Vagina (tissue), 2 donors: ENCODE measurements at regions not wholly inside any gene's neighbourhood (a gene's known extent, or its start where the extent isn't known, plus 50 kb on each side); places are given as distances from the start of the nearest gene placed in this dataset.

Experiments used
- DNase-seq, 2 donors: peaks; one replicate each; pipeline ENCODE4 v3.0.0-alpha.2; 2017; ENCODE audit errors: extremely low spot score in 2 of 2
- H3K27ac ChIP-seq: fragments of 200-600 bp; sonication (generic); one replicate; pipeline ENCODE4 v1.5.1; 2019
- H3K27me3 ChIP-seq: fragments of 200-600 bp; sonication (generic); one replicate; pipeline ENCODE4 v1.5.1; 2019
- H3K36me3 ChIP-seq, 2 donors: fragments of 200-600 bp; sonication (generic); one replicate each; pipeline ENCODE4 v1.5.1; 2017 to 2019
- H3K4me1 ChIP-seq: fragments of 200-600 bp; sonication (generic); one replicate; pipeline ENCODE4 v1.5.1; 2019
- H3K4me3 ChIP-seq, 2 donors: fragments of 200-600 bp; sonication (generic); 1 replicate in 1 of 2; 2 replicates in 1 of 2; pipeline ENCODE4 v1.5.1; 2016 to 2019
- H3K9me3 ChIP-seq: fragments of 200-600 bp; sonication (generic); one replicate; pipeline ENCODE4 v1.5.1; 2019
- POLR2A ChIP-seq, 2 donors: fragments of 450-650 bp; IDR thresholded peaks; one replicate each; pipeline ENCODE4 v1.6.1; 2017; ENCODE audit warnings: antibody characterized with exemption in 2 of 2, mild to moderate bottlenecking in 2 of 2, moderate library complexity in 2 of 2
- POLR2AphosphoS5 ChIP-seq, 2 donors: sonication (generic); formaldehyde crosslinking; IDR thresholded peaks; one replicate each; pipeline ENCODE4 v1.9.0; 2017; ENCODE audit warnings: antibody characterized with exemption in 2 of 2, mild to moderate bottlenecking in 2 of 2, low read depth in 1 of 2; ENCODE audit not compliant: insufficient read depth in 1 of 2
- intact Hi-C: fragments of 100-400 bp; cut with DNase I; formaldehyde crosslinking; loops from one replicate; pipeline ENCODE4 v1.15.1; 2023
- TF ChIP-seq, protein P1 (sequence below), 3 experiments: fragments of 450-650 bp in 2 of 3; fragments of 200-600 bp in 1 of 3; sonication (generic) in 1 of 3; IDR thresholded peaks; one replicate each; pipeline ENCODE4 v1.5.1; 2017 to 2019; ENCODE audit warnings: antibody characterized with exemption in 3 of 3, mild to moderate bottlenecking in 2 of 3, moderate library complexity in 2 of 3

DNA sequence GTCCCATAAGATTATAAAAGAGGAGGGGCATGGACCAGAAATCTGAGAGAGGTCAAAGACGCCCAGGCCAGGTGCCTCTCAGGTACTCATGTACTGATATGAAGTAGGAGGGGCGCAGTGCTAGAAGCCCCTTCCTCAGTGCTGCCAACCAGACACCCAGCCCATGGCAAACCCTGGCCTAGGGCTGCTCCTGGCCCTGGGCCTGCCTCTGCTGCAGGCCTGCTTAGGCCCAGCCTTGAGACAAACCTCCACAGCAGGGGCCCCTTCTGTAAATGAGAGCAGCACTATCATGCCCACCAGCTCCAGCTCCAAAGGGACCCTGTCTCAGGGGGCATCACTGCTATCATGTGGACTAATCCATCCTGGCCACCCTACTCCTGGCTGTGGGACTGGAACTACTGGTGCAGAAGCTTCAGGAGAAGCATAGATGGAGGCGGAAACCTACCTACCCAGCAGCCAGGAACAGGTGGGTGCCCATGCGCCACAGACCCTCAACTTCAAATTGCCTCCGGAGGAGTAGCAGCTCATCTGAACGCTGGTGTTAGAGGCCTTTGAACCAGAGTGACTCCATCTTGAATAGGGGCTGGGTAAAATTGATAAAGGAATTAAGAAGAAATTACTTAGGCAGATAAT is 72.4 kb upstream of the LGSN start:
- no peak for TF ChIP-seq POLR2A (IDR thresholded peaks at IDR 0.05)
- no peak for TF ChIP-seq POLR2AphosphoS5 (IDR thresholded peaks at IDR 0.05; ENCODE audit: insufficient read depth in 1 of 2, low read depth in 1 of 2)
- TF ChIP-seq, protein P1, sequence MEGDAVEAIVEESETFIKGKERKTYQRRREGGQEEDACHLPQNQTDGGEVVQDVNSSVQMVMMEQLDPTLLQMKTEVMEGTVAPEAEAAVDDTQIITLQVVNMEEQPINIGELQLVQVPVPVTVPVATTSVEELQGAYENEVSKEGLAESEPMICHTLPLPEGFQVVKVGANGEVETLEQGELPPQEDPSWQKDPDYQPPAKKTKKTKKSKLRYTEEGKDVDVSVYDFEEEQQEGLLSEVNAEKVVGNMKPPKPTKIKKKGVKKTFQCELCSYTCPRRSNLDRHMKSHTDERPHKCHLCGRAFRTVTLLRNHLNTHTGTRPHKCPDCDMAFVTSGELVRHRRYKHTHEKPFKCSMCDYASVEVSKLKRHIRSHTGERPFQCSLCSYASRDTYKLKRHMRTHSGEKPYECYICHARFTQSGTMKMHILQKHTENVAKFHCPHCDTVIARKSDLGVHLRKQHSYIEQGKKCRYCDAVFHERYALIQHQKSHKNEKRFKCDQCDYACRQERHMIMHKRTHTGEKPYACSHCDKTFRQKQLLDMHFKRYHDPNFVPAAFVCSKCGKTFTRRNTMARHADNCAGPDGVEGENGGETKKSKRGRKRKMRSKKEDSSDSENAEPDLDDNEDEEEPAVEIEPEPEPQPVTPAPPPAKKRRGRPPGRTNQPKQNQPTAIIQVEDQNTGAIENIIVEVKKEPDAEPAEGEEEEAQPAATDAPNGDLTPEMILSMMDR (IDR thresholded peaks at IDR 0.05): no peak
- no peak for DNase-seq
- intact Hi-C loops: no loop called here
- Histone ChIP-seq H3K36me3 (no peaks in the 10 kb centered on the region), H3K4me1 (no peaks in the 10 kb centered on the region), H3K27me3 (no peaks in the 10 kb centered on the region), H3K4me3 (no peak overlapping the region), H3K27ac (no peak overlapping the region), H3K9me3 (no peaks in the 10 kb centered on the region)

DNA sequence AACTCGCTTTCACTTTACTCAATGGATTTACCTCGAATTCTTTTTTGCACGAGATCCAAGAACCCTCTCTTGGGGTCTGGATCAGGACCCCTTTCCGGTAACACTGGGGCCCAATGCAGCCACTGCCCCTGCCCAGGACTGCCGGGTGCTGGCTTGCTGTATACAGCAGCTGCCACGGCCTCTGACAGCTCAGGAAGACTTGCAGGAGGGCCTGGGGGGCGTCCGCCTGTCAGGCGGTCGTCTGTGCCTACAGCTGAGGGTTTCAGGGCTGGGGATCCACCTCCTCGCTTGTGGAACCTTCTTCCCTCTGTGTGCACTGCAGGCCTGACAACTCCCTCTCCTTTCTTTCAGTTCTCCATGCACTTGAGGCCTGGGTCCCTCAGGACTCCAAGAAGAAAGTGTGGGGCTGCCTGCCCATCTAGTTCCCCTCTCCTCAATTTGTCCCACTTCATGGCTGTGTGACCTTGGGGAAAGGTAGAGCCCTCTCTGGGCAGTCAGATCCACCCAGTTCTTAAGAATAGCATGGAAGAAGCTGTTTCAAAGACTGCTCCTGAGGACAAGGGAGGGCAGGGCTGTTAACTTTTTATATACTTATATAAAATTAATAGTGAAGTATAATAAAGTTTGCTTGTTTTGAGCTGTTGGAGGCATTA is 75.0 kb upstream of the LGSN start:
- TF ChIP-seq, protein P1 (IDR thresholded peaks at IDR 0.05): no peak
- TF ChIP-seq POLR2A (IDR thresholded peaks at IDR 0.05): no peak
- no peak for TF ChIP-seq POLR2AphosphoS5 (IDR thresholded peaks at IDR 0.05; ENCODE audit: insufficient read depth in 1 of 2, low read depth in 1 of 2)
- H3K27ac ChIP-seq: no peak overlapping the region

DNA sequence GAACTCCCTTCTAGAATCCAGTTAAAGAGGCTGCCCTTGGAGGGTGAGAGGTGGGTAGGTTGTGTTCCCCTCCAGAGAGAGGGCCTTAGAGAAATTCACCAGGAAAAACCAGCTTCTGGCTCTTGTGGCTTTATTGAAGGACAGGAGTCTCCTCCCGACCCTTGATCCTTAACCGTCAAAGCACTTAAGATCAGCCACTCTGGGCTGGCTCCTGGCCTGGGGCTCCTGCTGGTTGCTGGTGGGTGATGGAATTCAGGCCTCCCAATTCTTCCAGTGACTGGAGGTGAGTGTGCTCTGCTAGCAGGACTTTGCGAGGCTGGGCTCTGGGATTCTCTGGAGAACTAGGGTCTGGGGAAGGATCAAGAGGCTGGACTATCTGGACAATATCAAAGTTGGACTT is 75.6 kb upstream of the LGSN start:
- H3K27ac ChIP-seq: no peak overlapping the region
- intact Hi-C loops: no loop called here
- H3K36me3 ChIP-seq: no peaks in the 10 kb centered on the region
- TF ChIP-seq POLR2AphosphoS5 (IDR thresholded peaks at IDR 0.05; ENCODE audit: insufficient read depth in 1 of 2, low read depth in 1 of 2) (no peak), POLR2A (IDR thresholded peaks at IDR 0.05) (no peak)
- TF ChIP-seq, protein P1 (IDR thresholded peaks at IDR 0.05): no peak
- H3K4me3 ChIP-seq: no peak overlapping the region
- H3K27me3 ChIP-seq: no peaks in the 10 kb centered on the region
- no peaks in the 10 kb centered on the region for H3K9me3 ChIP-seq
- H3K4me1 ChIP-seq: no peaks in the 10 kb centered on the region
- no peak for DNase-seq

More for the DNA sequence above, 75.0 kb upstream of the LGSN start:
- Histone ChIP-seq H3K27me3 (no peaks in the 10 kb centered on the region), H3K4me1 (no peaks in the 10 kb centered on the region), H3K36me3 (no peaks in the 10 kb centered on the region), H3K4me3 (no peak overlapping the region), H3K9me3 (no peaks in the 10 kb centered on the region)
- no peak for DNase-seq
- intact Hi-C loops: no loop called here

GRCh38 chr6:63403725-63404124 is 83.9 kb upstream of the LGSN start:
- DNase-seq: no peak
- Histone ChIP-seq H3K27ac (no peak overlapping the region), H3K27me3 (no peaks in the 10 kb centered on the region), H3K4me1 (no peaks in the 10 kb centered on the region), H3K36me3 (no peaks in the 10 kb centered on the region), H3K9me3 (no peaks in the 10 kb centered on the region), H3K4me3 (no peak overlapping the region)
- intact Hi-C loops: no loop called here
- TF ChIP-seq, protein P1 (IDR thresholded peaks at IDR 0.05): no peak
- TF ChIP-seq POLR2A (IDR thresholded peaks at IDR 0.05) (no peak), POLR2AphosphoS5 (IDR thresholded peaks at IDR 0.05; ENCODE audit: insufficient read depth in 1 of 2, low read depth in 1 of 2) (no peak)
